GM13976 (cell line): ENCODE measurements at regions not wholly inside any gene's neighbourhood (a gene's known extent, or its start where the extent isn't known, plus 50 kb on each side); places are given as distances from the start of the nearest gene placed in this dataset.

ENCODE experiments used
- DNase-seq: peaks from one replicate; pipeline ENCODE4 v3.0.0; 2012; ENCODE audit warnings: low spot score
- CTCF ChIP-seq: IDR thresholded peaks from 2 replicates; pipeline ENCODE4 v1.5.1; 2012; ENCODE audit warnings: borderline replicate concordance, mild to moderate bottlenecking; ENCODE audit not compliant: insufficient read depth; ENCODE audit errors: extremely low read depth, missing control alignments, control extremely low read depth
- in situ Hi-C: fragments of 300-500 bp; cut with MboI; formaldehyde crosslinking; loops from one replicate; pipeline ENCODE4 v1.12.0; 2022; ENCODE audit warnings: low sequenced_read_pairs, mixed read lengths, inconsistent platforms; ENCODE audit not compliant: unreplicated experiment

GRCh38 chr14:53462931-53463778, 310.0 kb upstream of the DDHD1 start:
- no peak for DNase-seq
- TF ChIP-seq CTCF: no peak
- in situ Hi-C loops: no loop called here

- no peak for TF ChIP-seq CTCF
- DNase-seq: no peak
- in situ Hi-C loops: no loop called here
Observed at GRCh38 chr14:53461858-53462257, 308.7 kb upstream of the DDHD1 start.

GRCh38 chr14:53460544-53460943, 307.4 kb upstream of the DDHD1 start:
- DNase-seq: no peak
- in situ Hi-C loops: no loop called here
- no peak for TF ChIP-seq CTCF

GRCh38 chr14:53458368-53458814, 305.3 kb upstream of the DDHD1 start:
- in situ Hi-C loops: no loop called here
- TF ChIP-seq CTCF: no peak
- no peak for DNase-seq

- no peak for TF ChIP-seq CTCF
- in situ Hi-C loops: no loop called here
- no peak for DNase-seq
Observed at GRCh38 chr14:53456931-53457330, 303.8 kb upstream of the DDHD1 start.

GRCh38 chr14:53452005-53452673, 299.0 kb upstream of the DDHD1 start:
- DNase-seq: no peak
- in situ Hi-C loops: no loop called here
- TF ChIP-seq CTCF: no peak

- TF ChIP-seq CTCF: no peak
- in situ Hi-C loops: no loop called here
- no peak for DNase-seq
Observed at GRCh38 chr14:53450871-53451270, 297.7 kb upstream of the DDHD1 start.
